Fibroblast of skin of right biceps (primary cell): ENCODE measurements at regions not wholly inside any gene's neighbourhood (a gene's known extent, or its start where the extent isn't known, plus 50 kb on each side); places are given as distances from the start of the nearest gene placed in this dataset.
A peak's percentile ranks its signal among the peaks of the same experiment; 100 is the strongest.
"Not testable (repeated sequence)": the region's sequence is repeated elsewhere in the genome, so short reads cannot be mapped to it uniquely, and the experiment has no call there.

Source experiments
- DNase-seq: peaks from one replicate; pipeline ENCODE4 v3.0.0-alpha.2; 2013

DNA sequence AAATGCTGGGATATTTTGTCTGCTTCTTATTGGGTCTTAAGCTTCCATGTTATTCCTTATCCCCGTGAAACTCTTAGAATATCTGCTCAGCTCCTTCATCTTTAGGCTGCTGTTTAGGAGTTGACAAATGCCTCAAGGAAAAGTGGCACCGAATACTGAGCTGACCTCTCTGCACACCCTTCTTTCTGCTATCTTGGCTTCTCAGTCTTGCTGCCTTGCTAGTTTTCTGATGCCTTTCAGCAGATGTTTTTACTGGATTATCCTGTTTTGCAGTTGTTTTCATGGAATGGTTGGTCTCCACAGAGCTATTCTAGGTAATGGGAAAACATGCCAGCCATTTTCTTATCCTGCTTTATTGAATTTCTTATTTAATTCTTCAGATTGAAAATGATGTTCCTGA lies 86.3 kb downstream of the GYPE start:
- no peak for DNase-seq

DNA sequence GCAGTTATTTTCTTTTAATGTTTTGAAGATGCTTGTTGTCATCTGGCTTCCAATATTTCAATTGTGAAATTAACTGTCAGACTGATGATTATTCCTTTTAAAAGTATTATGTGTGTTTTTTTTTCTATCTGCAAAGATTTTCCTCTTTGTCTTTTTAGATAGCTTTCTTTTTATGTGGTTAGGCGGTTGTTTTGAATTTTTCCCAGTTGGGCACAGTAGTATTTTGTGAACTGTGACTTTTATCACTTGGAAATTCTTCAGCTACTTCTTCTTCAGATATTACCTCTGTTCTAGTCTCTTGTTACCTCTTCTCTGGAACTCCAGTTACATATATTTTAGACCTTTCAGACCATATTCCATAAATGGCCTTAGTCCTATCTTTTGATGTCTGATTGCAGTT lies 87.5 kb downstream of the GYPE start:
- not testable (repeated sequence) for DNase-seq

DNA sequence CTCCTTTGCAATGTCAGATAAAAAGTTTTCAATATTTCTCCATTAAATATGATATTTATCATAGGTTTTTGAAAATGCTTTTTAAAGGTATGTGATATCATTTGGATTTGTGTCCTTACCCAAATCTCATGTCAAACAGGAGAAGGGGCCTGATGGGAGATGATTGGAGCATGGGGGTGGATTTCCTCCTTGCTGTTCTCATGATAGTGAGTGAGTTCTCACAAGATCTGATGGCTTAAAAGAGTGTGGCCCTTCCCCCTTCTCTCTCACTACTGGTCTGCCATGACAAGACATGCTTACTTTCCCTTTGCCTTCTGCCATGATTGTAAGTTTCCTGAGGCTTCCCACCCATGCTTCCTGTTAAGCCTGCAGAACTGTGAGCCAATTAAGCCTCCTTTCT lies 90.0 kb downstream of the GYPE start:
- DNase-seq, result not testable (repeated sequence)

DNA sequence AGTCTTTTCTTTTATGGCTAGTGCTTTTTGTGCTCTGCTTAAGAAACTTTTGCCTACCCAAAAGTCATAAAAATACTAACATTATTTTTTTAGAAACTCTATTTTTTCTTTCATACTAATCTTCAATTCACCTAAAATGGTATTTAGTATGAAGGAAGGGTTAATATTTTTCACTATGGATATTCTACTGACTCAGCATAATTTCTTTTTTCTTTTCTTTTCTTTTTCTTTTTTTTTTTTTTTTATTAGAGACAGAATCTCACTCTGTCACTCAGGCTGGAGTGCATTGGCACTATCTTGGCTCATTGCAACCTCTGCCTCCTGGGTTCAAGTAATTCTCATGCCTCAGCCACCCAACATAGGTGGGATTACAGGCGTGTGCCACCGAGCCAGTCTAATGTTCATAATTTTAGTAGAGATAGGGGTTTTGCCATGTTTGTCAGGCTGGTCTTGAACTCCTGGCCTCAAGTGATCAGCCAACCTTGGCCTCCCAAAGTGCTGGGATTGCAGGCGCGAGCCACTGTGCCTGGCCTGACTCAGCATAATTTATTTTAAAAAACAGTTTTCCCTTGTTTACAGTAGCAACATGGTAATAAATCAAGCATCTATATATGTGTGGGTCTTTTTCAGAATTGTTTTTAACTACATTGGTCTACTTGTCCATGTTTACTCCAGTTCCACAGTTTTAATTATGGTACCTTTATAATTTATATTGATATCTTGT lies 91.8 kb downstream of the GYPE start:
- DNase-seq, result not testable (repeated sequence)

DNA sequence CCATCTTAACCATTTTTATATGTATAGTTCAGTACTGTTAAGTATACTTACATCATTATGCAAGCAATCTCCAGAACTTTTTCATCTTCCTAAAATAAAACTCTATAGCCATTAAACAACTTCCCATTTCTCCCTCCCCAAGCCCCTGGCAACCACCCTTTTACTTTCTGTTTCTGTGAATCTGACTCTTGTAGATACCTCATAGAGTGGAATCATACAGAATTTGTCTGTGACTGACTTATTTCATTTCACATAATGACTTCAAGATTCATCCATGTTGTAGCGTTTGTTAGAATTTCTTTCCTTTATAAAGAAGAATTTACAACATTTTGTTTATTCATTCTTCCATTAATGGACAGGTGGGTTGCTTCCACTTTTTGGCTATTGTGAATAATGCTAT lies 91.2 kb upstream of the FREM3 start:
- not testable (repeated sequence) for DNase-seq

DNA sequence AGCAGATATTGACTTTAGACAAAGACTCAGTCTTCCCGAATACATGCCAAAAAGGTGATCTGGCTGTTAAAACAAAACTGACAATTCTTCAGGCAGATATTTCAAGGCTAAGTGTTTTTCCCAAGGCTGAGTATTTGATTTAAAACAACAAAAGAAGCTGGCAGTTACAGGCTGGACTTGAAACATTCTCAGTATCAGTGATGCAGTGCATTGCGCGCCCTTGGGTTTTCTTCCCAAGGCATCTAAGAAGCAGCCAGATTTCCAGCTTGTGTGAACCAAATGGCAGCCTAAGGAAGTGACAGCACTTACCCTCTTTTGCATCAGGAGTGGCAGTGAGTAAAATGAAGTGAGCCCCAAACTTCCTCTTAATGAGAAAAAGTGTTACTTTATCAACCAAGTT lies 90.0 kb upstream of the FREM3 start:
- DNase-seq, result not testable (repeated sequence)

DNA sequence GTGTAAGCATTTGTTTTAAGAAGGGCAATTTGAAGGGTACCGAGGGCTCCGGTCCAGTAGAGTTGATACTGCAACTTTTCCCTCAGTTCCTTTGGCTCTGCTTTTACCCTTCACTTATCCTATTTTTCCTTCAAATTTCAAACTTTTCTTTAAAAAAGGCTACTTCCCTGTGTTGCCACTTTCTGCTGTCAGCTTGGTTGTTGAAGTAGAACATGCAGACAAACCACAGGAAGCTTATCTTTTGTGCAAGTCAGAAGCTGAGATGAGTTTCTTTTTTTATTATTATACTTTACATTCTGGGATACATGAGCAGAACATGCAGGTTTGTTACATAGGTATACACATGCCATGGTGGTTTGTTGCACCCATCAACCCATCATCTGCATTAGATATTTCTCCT lies 89.1 kb upstream of the FREM3 start:
- DNase-seq, result not testable (repeated sequence)

DNA sequence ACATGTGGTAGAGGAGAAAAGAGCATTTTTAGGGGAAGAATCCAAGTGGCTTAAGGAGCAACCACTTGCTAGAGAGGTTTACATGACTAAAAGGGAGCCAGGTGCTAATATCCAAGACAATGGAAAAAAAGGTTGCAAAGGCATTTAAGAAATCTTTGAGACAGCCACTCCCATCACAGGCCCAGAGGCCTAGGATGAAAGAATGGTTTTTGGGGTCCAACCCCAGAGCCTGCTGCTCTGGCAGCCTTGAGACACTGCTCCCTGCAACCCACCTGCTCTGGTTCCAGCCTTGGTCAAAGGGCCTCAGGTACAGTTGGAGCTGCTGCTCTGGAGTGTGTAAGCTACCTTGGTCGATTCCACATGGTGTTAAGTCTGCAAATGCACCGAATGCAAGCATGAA lies 84.1 kb upstream of the FREM3 start:
- no peak for DNase-seq

DNA sequence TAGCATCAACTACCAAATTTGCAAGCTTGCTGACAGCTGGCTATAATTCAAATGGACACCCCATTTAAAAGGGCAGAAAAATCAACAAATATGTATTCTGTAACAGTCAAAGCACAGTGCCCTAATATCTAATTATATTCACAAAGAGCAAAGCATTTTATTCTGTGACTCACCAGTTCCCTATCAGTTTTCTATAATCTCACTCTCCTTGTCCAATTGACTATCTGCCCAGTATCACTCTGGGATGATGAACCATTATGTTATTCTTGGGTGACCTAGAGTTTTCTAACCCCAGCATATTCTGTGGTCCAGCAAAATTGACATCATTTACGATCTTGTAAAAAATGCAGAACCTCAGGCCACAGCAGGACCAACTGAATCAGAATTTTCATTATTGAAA lies 82.0 kb upstream of the FREM3 start:
- no peak for DNase-seq

DNA sequence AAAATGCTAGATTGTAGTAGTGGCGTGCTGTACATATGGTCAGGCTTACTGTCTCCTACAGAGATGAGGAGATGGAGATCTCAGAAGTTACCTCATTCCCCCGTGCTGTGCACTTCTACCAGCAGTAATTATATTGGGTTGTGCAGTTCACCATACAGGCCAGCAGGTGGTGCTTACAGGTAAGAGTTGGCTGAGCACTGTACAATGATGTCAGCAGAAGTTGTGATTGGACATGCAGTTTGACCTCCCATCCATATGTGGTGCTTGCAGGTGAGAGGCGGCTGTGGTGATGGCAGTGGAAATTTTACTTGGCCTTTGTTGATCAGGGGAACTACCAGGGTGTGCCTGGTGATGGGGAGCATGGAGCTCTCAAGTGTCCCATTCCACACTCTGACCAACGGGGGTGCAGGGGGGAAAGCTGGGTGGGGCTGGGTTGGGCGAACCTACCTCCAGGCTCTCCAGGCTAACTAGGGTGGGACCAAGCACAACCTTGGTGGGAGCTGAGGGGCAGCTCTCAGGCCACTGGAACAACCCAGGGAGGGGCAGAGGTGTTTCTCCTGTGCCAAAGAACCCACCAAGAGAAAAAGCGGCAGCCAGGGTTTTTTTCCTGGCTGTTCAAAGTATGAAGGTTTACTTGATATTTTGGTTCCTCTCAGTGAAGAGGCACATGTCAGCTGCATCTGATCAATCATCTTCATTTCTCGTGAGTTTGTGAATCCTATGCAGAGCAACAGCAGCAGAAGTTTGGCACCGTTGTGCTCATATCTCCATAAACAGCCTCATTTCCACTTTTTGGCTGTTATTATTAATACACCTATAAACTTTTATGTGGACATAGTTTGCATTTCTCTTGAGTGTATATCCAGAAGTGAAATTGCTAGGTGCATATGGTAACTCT lies 73.8 kb upstream of the FREM3 start:
- peak; percentile 50 for DNase-seq

DNA sequence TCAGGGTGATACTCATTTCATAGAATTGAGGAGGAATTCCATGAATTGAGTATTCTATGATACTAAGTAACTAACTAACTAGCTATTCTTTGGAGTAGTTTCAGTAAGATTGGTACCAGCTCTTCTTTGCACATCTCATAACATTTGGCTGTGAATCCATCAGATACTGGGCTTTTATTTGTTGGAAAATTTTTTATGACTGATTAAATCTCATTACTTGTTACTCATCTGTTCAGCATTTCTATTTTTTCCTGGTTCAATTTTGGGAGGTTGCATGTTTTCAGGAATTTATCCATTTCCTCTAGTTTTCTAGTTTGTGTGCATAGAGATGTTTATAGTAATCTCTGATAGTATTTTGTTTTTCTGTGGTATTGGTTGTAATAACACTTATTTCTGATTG lies 70.8 kb upstream of the FREM3 start:
- DNase-seq, result no peak

DNA sequence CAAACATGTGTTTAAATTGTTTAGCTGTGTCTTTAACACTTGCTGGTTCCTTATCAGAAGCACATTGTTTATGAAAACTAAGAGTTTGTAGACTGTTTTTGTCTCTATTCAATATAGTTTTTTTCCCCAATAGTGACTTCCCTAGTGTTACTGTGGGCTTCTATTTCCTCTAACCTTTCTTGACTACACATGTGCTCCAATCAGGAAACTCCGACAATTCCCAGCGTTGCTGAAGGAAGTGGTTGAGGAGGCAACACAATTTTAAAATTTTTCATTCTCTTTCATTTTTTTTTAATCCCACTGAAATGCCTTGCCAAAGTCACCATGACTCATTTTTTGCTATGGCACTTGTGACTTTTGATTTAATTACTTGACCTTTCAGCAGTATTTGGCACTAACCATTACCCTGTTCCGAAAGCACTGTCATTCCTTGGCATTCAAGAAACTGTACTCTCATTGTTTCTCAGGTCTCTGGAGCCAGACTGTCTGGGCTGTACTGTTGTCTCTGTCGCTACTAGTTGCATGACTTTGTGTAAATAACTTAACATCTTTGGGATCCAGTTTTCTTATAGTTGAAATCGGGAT lies 67.6 kb upstream of the FREM3 start:
- DNase-seq, result peak; percentile 12

DNA sequence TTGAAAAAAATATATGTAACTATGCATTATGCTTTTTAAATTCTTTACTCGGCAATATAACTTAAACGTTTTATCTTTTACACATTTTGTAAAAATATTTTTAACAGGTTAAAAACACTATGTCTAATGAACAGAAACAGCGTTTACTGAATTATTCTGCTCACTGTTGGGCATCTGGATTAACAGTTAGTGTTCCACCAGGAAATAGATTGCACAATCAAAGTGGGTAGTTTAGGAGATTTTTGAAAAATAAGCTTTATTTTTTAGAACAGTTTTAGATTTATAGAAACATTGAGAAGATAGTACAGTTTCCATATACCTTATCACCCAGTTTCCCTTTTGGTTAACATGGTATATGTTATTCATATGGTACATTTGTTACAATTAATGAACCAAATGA lies 63.1 kb upstream of the FREM3 start:
- no peak for DNase-seq

DNA sequence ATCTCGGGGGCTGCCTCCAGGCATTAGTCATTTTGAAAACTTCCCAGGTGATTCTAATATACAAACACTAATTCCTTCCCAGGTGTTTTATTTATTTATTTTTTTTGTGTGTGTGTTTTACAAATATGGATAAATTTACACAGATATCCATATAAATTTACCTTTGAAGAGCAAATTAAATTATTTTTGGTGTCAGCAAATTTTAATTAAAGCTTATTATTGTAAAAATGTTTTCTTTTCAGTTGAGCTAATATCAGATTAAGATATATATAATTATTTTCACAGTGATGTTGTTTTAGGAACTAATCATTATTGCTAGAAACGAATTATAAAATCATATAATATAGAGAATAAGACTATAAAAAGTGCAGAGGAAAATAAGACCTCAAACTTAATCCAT lies 62.0 kb upstream of the FREM3 start:
- DNase-seq, result no peak
